HG03469 (cell line): ENCODE measurements at regions not wholly inside any gene's neighbourhood (a gene's known extent, or its start where the extent isn't known, plus 50 kb on each side); places are given as distances from the start of the nearest gene placed in this dataset.

Experiments used
- ATAC-seq: cut with Tn5 transposase; IDR thresholded peaks from one replicate; pipeline ENCODE4 v1.9.1; 2021; ENCODE audit warnings: mild to moderate bottlenecking, moderate library complexity, moderate number of reproducible peaks; ENCODE audit not compliant: unreplicated experiment

GRCh38 chr18:41842886-41843285 is 112.1 kb upstream of the PIK3C3 start:
- ATAC-seq = no peak

DNA sequence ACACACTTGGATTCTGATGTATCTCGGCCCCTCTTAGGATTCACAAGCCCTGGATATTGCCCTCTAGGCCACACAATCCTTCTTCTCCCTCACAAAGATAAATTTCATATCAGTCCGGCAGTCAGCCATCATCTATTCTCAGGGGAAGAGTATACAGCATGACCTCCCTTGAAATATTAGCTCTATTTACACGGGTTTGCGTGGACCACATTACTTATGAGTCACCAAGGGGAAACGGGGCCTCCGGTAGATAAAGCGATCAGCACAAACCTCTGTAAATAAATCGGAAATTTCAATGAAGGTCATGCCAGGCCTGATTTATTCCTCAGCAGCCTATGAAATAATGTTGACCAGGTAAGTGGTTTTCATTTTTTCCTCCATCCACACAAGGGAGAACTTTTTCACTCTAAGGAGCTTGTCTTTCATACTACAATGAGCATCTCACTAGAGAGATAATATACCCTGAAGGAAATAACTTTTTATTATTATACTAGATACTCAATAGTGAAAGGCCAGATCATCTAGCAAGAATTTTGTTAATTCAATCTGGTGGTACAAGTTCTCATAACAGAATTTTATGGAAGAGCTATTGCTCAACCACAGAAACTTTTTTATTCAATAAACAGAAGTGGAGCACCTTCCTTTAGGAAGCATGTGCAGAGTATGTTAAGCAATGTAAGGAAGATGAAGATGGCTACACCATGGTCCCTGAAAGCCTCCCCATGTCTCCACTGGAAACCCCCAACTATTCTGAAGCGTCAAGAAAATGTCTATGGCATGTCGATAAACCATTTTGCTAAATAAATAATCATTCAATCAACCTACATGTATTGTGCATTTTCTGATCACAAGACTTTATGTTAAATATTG is 125.2 kb upstream of the PIK3C3 start:
- ATAC-seq = no peak

GRCh38 chr18:41828137-41828536 is 126.9 kb upstream of the PIK3C3 start:
- no peak for ATAC-seq

- no peak for ATAC-seq
These were observed 134.2 kb upstream of the PIK3C3 start for GRCh38 chr18:41820784-41821183.

GRCh38 chr18:41818381-41819355 is 136.4 kb upstream of the PIK3C3 start:
- no peak for ATAC-seq

DNA sequence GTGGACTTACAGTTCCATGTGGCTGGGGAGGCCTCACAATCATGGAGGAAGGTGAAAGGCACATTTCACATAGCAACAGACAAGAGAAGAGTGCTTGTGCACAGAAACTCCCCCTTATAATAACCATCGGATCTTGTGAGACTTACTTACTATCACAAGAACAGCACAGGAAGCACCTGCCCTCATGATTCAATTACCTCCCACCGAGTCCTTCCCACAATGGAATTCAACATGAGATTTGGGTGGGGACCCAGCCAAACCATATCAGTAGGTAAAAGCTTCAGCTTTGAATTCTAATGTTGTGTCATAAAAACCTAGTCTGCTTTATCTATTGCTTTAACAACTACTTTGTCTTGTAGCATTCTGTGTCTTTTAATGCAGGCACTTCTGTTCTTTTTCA is 140.4 kb upstream of the PIK3C3 start:
- ATAC-seq = no peak

DNA sequence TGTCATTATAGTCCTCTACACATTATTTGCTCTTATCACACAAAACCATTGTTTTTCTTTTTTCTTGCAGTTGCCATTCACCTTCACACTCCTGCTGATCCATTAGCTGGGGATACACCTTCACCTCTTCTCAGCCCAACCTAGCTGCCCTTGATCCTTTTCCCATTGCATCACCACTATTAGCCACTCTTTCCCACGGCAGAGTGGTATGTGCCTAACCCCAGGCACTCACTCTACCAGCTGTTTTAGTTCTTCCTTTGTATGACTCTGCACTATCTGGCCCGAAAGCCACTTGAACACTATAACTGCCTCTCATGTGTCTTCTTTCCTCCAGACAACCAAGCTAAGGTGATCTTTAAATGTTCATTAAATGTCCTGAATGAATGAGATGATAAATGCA is 145.4 kb upstream of the PIK3C3 start:
- no peak for ATAC-seq

- no peak for ATAC-seq
These were observed 149.7 kb upstream of the PIK3C3 start for GRCh38 chr18:41805341-41805740.

DNA sequence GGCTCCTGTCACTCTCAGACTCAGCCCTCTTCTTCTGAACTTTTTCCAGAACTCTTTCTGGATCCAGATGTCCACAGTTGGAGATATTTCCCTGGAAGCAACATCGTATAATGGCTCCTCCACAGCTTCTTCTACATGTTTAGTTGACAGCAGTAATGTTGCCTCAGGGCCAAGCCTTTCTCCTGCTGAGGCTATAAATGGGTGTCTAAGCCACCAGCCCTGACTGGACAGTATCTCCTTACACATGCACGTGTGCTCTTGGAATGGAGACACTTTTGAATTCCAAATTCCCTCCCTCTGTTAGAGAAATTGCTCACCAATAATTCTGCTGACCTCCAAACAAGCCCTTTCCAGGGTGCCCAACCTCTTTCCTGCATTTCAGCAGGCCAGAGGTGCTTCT is 156.2 kb upstream of the PIK3C3 start:
- ATAC-seq = no peak

- no peak for ATAC-seq
These were observed 164.3 kb upstream of the PIK3C3 start for GRCh38 chr18:41790687-41791086.

GRCh38 chr18:41789001-41789400 is 166.0 kb upstream of the PIK3C3 start:
- no peak for ATAC-seq

- no peak for ATAC-seq
These were observed 171.2 kb upstream of the PIK3C3 start for GRCh38 chr18:41783879-41784278.

DNA sequence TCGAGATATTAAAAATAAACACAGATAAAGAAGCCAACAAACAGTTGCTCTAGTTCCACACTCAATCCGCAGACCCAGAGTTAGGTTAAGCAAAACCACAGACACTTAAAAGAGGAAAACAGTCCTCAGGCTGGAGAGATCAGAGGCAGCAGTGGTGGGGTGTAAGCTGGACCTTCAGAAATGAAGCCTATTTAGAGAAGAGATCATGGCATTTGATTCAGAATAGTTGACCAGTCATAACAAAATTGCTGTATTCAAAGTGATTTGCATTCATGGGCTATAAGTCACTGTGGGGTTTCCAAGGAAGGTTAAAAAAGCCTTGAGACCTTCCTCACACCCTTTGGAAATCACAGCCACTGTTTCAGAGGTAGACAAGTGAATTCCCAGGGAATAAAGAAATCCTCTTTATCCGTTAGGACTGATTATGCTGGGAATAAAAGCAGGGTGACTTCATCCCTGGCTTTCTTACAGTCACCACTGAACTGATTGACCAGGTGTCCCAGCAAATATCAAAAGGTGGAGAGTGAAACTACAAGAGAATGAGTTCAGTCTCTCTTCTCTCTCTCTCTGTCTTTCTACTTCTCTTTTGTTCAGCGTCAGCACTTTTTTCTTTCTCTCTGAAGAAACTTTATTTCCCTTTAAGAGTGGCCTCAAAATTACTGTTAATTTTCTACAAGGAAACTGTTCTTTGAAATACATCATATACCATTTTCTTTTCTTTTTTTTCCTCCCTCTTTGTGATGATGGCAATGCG is 171.8 kb upstream of the PIK3C3 start:
- ATAC-seq = no peak

DNA sequence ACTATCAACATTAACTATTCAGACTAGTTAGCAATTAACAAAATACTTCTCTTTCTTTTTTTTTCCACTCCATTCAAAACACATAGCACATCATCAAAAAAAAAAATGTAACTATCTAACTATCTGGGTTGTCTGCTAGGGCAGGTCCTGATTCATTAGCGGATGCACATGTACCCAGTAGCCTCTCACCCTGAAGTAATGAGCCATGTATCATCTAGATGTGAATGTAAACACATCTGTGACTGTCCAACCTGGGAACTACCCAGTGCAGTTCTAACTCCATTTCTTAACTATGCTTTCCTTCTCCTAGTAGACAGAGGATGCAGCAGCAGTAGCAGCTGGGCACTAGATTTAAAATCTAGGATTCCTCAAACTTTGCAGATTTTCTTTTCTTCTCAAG is 183.1 kb upstream of the PIK3C3 start:
- ATAC-seq = no peak

DNA sequence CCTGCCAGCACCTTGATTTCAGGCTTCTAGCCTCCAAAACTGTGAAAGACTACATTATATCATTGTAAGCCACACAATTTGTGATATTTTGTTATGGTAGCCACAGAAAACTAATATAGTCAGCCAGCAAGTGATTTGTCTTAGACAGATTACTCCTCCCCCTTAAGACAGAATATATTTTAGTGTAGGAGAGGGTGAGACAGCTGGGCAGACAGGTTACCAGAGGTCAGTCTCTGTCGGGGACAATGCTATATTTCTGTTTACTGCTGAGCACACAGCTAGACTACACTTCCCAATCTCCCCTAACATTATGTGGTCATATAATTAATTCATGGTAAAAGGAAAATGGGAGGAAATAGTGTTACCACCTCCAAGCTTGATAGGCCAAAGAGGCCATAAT is 185.8 kb upstream of the PIK3C3 start:
- no peak for ATAC-seq

- no peak for ATAC-seq
These were observed 186.6 kb upstream of the PIK3C3 start for GRCh38 chr18:41768467-41768866.

- no peak for ATAC-seq
These were observed 187.1 kb upstream of the PIK3C3 start for GRCh38 chr18:41767960-41768359.

GRCh38 chr18:41765460-41765859 is 189.6 kb upstream of the PIK3C3 start:
- no peak for ATAC-seq

DNA sequence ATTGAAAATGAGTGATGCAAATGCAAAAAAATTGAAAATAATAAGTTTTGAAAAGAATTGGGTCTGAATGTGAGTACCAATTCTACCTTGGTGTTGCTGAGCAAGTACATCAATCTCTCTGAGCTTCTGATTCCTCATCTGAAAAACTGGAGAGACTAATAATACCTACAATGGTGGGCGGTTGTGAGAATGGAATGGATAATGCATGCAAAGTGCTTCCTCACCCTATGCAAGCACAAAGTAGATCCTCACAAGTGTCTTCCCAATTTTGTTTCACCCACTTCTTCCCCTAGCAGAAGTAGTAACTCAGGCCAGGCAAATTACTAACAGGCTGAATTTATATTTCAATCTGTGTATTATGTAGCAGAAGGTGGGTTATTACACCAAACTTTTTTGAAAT is 191.7 kb upstream of the PIK3C3 start:
- no peak for ATAC-seq

GRCh38 chr18:41761333-41762018 is 193.6 kb upstream of the PIK3C3 start:
- no peak for ATAC-seq
